ENCODE measurements at regions not wholly inside any gene's neighbourhood (a gene's known extent, or its start where the extent isn't known, plus 50 kb on each side); places are given as distances from the start of the nearest gene placed in this dataset.

- no peak for DNase-seq (ENCODE audit: extremely low read depth, insufficient read length)
- TF ChIP-seq CTCF (IDR thresholded peaks at IDR 0.05; ENCODE audit: insufficient read depth, low read length, poor library complexity, severe bottlenecking) = no peak
- H3K27me3 ChIP-seq (replicated peaks; ENCODE audit: control insufficient read depth, insufficient read depth, low read length) = no peaks in the 10 kb centered on the region
- no peak overlapping the region for H3K4me3 ChIP-seq (replicated peaks; ENCODE audit: low read depth, low read length)
- H3K36me3 ChIP-seq (ENCODE audit: control insufficient read depth, insufficient read depth, low read length) = no peaks in the 10 kb centered on the region
These were observed 50.6 kb upstream of the ZNF385D start for GRCh38 chr3:21801631-21802030.

GRCh38 chr3:21803604-21804003, 52.6 kb upstream of the ZNF385D start:
- H3K4me3 ChIP-seq (replicated peaks; ENCODE audit: low read depth, low read length) = no peak overlapping the region
- TF ChIP-seq CTCF (IDR thresholded peaks at IDR 0.05; ENCODE audit: insufficient read depth, low read length, poor library complexity, severe bottlenecking) = no peak
- DNase-seq (ENCODE audit: extremely low read depth, insufficient read length) = no peak

GRCh38 chr3:21804330-21804729, 53.3 kb upstream of the ZNF385D start:
- H3K36me3 ChIP-seq (ENCODE audit: control insufficient read depth, insufficient read depth, low read length) = no peaks in the 10 kb centered on the region
- H3K27me3 ChIP-seq (replicated peaks; ENCODE audit: control insufficient read depth, insufficient read depth, low read length) = no peaks in the 10 kb centered on the region
- TF ChIP-seq CTCF (IDR thresholded peaks at IDR 0.05; ENCODE audit: insufficient read depth, low read length, poor library complexity, severe bottlenecking) = no peak
- DNase-seq (ENCODE audit: extremely low read depth, insufficient read length) = no peak
- no peak overlapping the region for H3K4me3 ChIP-seq (replicated peaks; ENCODE audit: low read depth, low read length)

More at GRCh38 chr3:21803604-21804003, 52.6 kb upstream of the ZNF385D start:
- Histone ChIP-seq H3K36me3 (ENCODE audit: control insufficient read depth, insufficient read depth, low read length) (no peaks in the 10 kb centered on the region), H3K27me3 (replicated peaks; ENCODE audit: control insufficient read depth, insufficient read depth, low read length) (no peaks in the 10 kb centered on the region)

GRCh38 chr3:21806733-21807132, 55.7 kb upstream of the ZNF385D start:
- no peak for TF ChIP-seq CTCF (IDR thresholded peaks at IDR 0.05; ENCODE audit: insufficient read depth, low read length, poor library complexity, severe bottlenecking)
- no peak for DNase-seq (ENCODE audit: extremely low read depth, insufficient read length)
- Histone ChIP-seq H3K36me3 (ENCODE audit: control insufficient read depth, insufficient read depth, low read length) (no peaks in the 10 kb centered on the region), H3K27me3 (replicated peaks; ENCODE audit: control insufficient read depth, insufficient read depth, low read length) (no peaks in the 10 kb centered on the region), H3K4me3 (replicated peaks; ENCODE audit: low read depth, low read length) (no peak overlapping the region)

GRCh38 chr3:21825684-21826083, 74.7 kb upstream of the ZNF385D start:
- TF ChIP-seq CTCF (IDR thresholded peaks at IDR 0.05; ENCODE audit: insufficient read depth, low read length, poor library complexity, severe bottlenecking) = no peak
- Histone ChIP-seq H3K36me3 (ENCODE audit: control insufficient read depth, insufficient read depth, low read length) (no peaks in the 10 kb centered on the region), H3K27me3 (replicated peaks; ENCODE audit: control insufficient read depth, insufficient read depth, low read length) (no peaks in the 10 kb centered on the region), H3K4me3 (replicated peaks; ENCODE audit: low read depth, low read length) (no peak overlapping the region)
- DNase-seq (ENCODE audit: extremely low read depth, insufficient read length) = no peak

GRCh38 chr3:21826416-21826815, 75.4 kb upstream of the ZNF385D start:
- Histone ChIP-seq H3K36me3 (ENCODE audit: control insufficient read depth, insufficient read depth, low read length) (no peaks in the 10 kb centered on the region), H3K4me3 (replicated peaks; ENCODE audit: low read depth, low read length) (no peak overlapping the region), H3K27me3 (replicated peaks; ENCODE audit: control insufficient read depth, insufficient read depth, low read length) (no peaks in the 10 kb centered on the region)
- no peak for DNase-seq (ENCODE audit: extremely low read depth, insufficient read length)
- TF ChIP-seq CTCF (IDR thresholded peaks at IDR 0.05; ENCODE audit: insufficient read depth, low read length, poor library complexity, severe bottlenecking) = no peak
